ENCODE measurements at regions not wholly inside any gene's neighbourhood (a gene's known extent, or its start where the extent isn't known, plus 50 kb on each side); places are given as distances from the start of the nearest gene placed in this dataset.

GRCh38 chr17:79292501-79292900, 217.9 kb downstream of the ENGASE start:
- no peak for TF ChIP-seq CTCF (IDR thresholded peaks at IDR 0.05; ENCODE audit: borderline replicate concordance, extremely low read depth, low read length, poor library complexity, severe bottlenecking)
- TF ChIP-seq EZH2 (IDR thresholded peaks at IDR 0.05; ENCODE audit: borderline replicate concordance, low read depth, low read length, severe bottlenecking) = no peak

Data from DND-41 (cell line).